ENCODE measurements at regions not wholly inside any gene's neighbourhood (a gene's known extent, or its start where the extent isn't known, plus 50 kb on each side); places are given as distances from the start of the nearest gene placed in this dataset.

GRCh38 chr2:238744951-238745350, 102.9 kb upstream of the TWIST2 start:
- H3K4me1 ChIP-seq (ENCODE audit: control insufficient read depth in 4 of 4, insufficient read depth in 4 of 4, low read length in 3 of 4): no peaks in the 10 kb centered on the region
- no peaks in the 10 kb centered on the region for H3K36me3 ChIP-seq (ENCODE audit: control insufficient read depth in 4 of 4, insufficient read depth in 3 of 4, low read depth in 1 of 4, low read length in 3 of 4)
- H3K27me3 ChIP-seq (ENCODE audit: control insufficient read depth in 4 of 4, insufficient read depth in 4 of 4, low read length in 3 of 4): peaks cover 0 to under 1% (median 0%) of the 10 kb centered on the region in 4 donors
- 86% methylated on average over 13 of the region's 13 CpGs for WGBS
- TF ChIP-seq RAD21 (IDR thresholded peaks at IDR 0.05): no peak
- TF ChIP-seq ZBTB33 (IDR thresholded peaks at IDR 0.05): no peak
- no peak for TF ChIP-seq HNF4A (conservative IDR thresholded peaks at IDR 0.05)
- no peak for TF ChIP-seq HNF4G (IDR thresholded peaks at IDR 0.05)
- TF ChIP-seq EGR1 (IDR thresholded peaks at IDR 0.05; ENCODE audit: low read depth in 2 of 2): no peak
- TF ChIP-seq GABPA (IDR thresholded peaks at IDR 0.05 in 1 of 2, conservative IDR thresholded peaks at IDR 0.05 in 1 of 2): no peak
- TF ChIP-seq TAF1 (conservative IDR thresholded peaks at IDR 0.05): no peak
- TF ChIP-seq FOXA2 (IDR thresholded peaks at IDR 0.05): no peak
- TF ChIP-seq RXRA (IDR thresholded peaks at IDR 0.05): no peak
- no peak for TF ChIP-seq NR2F2 (IDR thresholded peaks at IDR 0.05)
- no peak for TF ChIP-seq JUND (IDR thresholded peaks at IDR 0.05)
- no peak for TF ChIP-seq YY1 (IDR thresholded peaks at IDR 0.05)
- no peak for TF ChIP-seq CTCF (IDR thresholded peaks at IDR 0.05; ENCODE audit: low read depth, low read length, missing input control)
- TF ChIP-seq REST (IDR thresholded peaks at IDR 0.05): no peak
- TF ChIP-seq SP1 (IDR thresholded peaks at IDR 0.05): no peak
- no peak for TF ChIP-seq FOXA1 (IDR thresholded peaks at IDR 0.05)
- no peak for TF ChIP-seq ATF3 (IDR thresholded peaks at IDR 0.05)
- no peak for TF ChIP-seq MAX (IDR thresholded peaks at IDR 0.05)
- DNase-seq (ENCODE audit: low spot score): no peak
- H3K4me3 ChIP-seq (ENCODE audit: low read depth in 1 of 3, low read length in 3 of 3): no peak overlapping the region
- peaks cover 0 to 5% (median 3%) of the 10 kb centered on the region in 4 donors for H3K9me3 ChIP-seq (ENCODE audit: control insufficient read depth in 4 of 4, low read length in 3 of 4)
- no peak overlapping the region for H3K27ac ChIP-seq (ENCODE audit: low read depth in 1 of 2, low read length in 2 of 2)
- no peak overlapping the region for H3K9ac ChIP-seq (ENCODE audit: low read depth in 1 of 2, low read length in 2 of 2)
